Keratinocyte (primary cell): ENCODE measurements at regions not wholly inside any gene's neighbourhood (a gene's known extent, or its start where the extent isn't known, plus 50 kb on each side); places are given as distances from the start of the nearest gene placed in this dataset.

ENCODE experiments used
- DNase-seq: peaks from one replicate; pipeline ENCODE4 v3.0.0-alpha.2; 2011; ENCODE audit warnings: low read depth, missing footprints, low spot score
- FAIRE-seq: peaks from 2 replicates; lab custom pipeline; 2011; peaks lifted over from hg19 to GRCh38; lab: Jason Lieb, UNC
- H2AFZ ChIP-seq: 2 replicates; pipeline ENCODE4 v1.6.0; 2012; ENCODE audit warnings: low read length, control low read depth, inconsistent platforms; ENCODE audit not compliant: control insufficient read depth
- H3K27ac ChIP-seq: 2 replicates; pipeline ENCODE4 v1.5.1; 2011; ENCODE audit warnings: low read length; ENCODE audit not compliant: control insufficient read depth, insufficient read depth
- H3K27me3 ChIP-seq: 3 replicates; pipeline ENCODE4 v1.6.0; 2011; ENCODE audit warnings: low read length; ENCODE audit not compliant: control insufficient read depth, insufficient read depth; ENCODE audit errors: extremely low read depth
- H3K36me3 ChIP-seq, 2 experiments: 2 replicates in 1 of 2; 3 replicates in 1 of 2; pipeline ENCODE4 v1.5.1; 2011; ENCODE audit warnings: low read length in 2 of 2, mild to moderate bottlenecking in 1 of 2; ENCODE audit not compliant: control insufficient read depth in 2 of 2, insufficient read depth in 2 of 2; ENCODE audit errors: extremely low read depth in 1 of 2
- H3K4me1 ChIP-seq: 3 replicates; pipeline ENCODE4 v1.5.1; 2011; ENCODE audit warnings: low read length; ENCODE audit not compliant: control insufficient read depth, insufficient read depth; ENCODE audit errors: extremely low read depth
- H3K4me2 ChIP-seq: 3 replicates; pipeline ENCODE4 v1.6.0; 2011; ENCODE audit warnings: low read depth, low read length; ENCODE audit not compliant: control insufficient read depth, insufficient read depth; ENCODE audit errors: extremely low read depth
- H3K4me3 ChIP-seq, 3 experiments: fragments of 200-600 bp in 1 of 3; sonication (generic) in 1 of 3; 2 replicates in 2 of 3; 3 replicates in 1 of 3; pipeline ENCODE4 v1.5.1; 2011 to 2016; ENCODE audit warnings: low read length in 3 of 3, mild to moderate bottlenecking in 3 of 3, control low read depth in 2 of 3, inconsistent platforms in 1 of 3, low read depth in 1 of 3, mixed read lengths in 1 of 3, mixed run types in 1 of 3, moderate library complexity in 1 of 3; ENCODE audit not compliant: control insufficient read depth in 2 of 3, insufficient read depth in 2 of 3; ENCODE audit errors: extremely low read depth in 1 of 3
- H3K79me2 ChIP-seq: 2 replicates; pipeline ENCODE4 v1.6.0; 2012; ENCODE audit warnings: low read length; ENCODE audit not compliant: control insufficient read depth, insufficient read depth
- H3K9ac ChIP-seq: 3 replicates; pipeline ENCODE4 v1.6.0; 2011; ENCODE audit warnings: low read length; ENCODE audit not compliant: control insufficient read depth, insufficient read depth; ENCODE audit errors: extremely low read depth
- H3K9me1 ChIP-seq: 3 replicates; pipeline ENCODE4 v1.6.0; 2011; ENCODE audit warnings: low read length; ENCODE audit not compliant: control insufficient read depth, insufficient read depth; ENCODE audit errors: extremely low read depth
- H3K9me3 ChIP-seq: 2 replicates; pipeline ENCODE4 v1.5.1; 2012; ENCODE audit warnings: low read depth, low read length; ENCODE audit not compliant: control insufficient read depth
- H4K20me1 ChIP-seq: 3 replicates; pipeline ENCODE4 v1.6.0; 2011; ENCODE audit warnings: low read length; ENCODE audit not compliant: control insufficient read depth, insufficient read depth; ENCODE audit errors: extremely low read depth
- EZH2 ChIP-seq: IDR thresholded peaks from one replicate; pipeline ENCODE4 v1.6.1; 2012; ENCODE audit warnings: inconsistent platforms, mild to moderate bottlenecking, low read length, moderate library complexity
- dilution Hi-C: fragments of 300-500 bp; cut with MboI; formaldehyde crosslinking; loops from one replicate; pipeline ENCODE4 v1.7.0; 2020; ENCODE audit warnings: low sequenced_read_pairs; ENCODE audit not compliant: extremely low pct_ligation_motif_present
- TF ChIP-seq, protein P1 (sequence below), 3 experiments: IDR thresholded peaks in 1 of 3; conservative IDR thresholded peaks in 1 of 3; optimal IDR thresholded peaks in 1 of 3; 2 replicates in 2 of 3; 3 replicates in 1 of 3; pipeline versions ENCODE3 to v1.5.1; 2011; ENCODE audit warnings: low read length in 3 of 3, mild to moderate bottlenecking in 3 of 3, moderate library complexity in 2 of 3, control low read depth in 1 of 3, inconsistent platforms in 1 of 3; ENCODE audit not compliant: insufficient read depth in 2 of 3; ENCODE audit errors: extremely low read depth in 1 of 3

GRCh38 chr17:77664097-77664729, 294.3 kb upstream of the TNRC6C start:
- H3K9ac ChIP-seq: no peak overlapping the region
- no peak for FAIRE-seq
- H3K9me1 ChIP-seq: no peaks in the 10 kb centered on the region
- H3K9me3 ChIP-seq: no peaks in the 10 kb centered on the region
- DNase-seq: no peak
- H3K36me3 ChIP-seq: no peaks in the 10 kb centered on the region
- H3K27me3 ChIP-seq: no peaks in the 10 kb centered on the region
- dilution Hi-C loops: no loop called here
- no peak overlapping the region for H3K4me3 ChIP-seq
- no peak for TF ChIP-seq EZH2
- TF ChIP-seq, protein P1, sequence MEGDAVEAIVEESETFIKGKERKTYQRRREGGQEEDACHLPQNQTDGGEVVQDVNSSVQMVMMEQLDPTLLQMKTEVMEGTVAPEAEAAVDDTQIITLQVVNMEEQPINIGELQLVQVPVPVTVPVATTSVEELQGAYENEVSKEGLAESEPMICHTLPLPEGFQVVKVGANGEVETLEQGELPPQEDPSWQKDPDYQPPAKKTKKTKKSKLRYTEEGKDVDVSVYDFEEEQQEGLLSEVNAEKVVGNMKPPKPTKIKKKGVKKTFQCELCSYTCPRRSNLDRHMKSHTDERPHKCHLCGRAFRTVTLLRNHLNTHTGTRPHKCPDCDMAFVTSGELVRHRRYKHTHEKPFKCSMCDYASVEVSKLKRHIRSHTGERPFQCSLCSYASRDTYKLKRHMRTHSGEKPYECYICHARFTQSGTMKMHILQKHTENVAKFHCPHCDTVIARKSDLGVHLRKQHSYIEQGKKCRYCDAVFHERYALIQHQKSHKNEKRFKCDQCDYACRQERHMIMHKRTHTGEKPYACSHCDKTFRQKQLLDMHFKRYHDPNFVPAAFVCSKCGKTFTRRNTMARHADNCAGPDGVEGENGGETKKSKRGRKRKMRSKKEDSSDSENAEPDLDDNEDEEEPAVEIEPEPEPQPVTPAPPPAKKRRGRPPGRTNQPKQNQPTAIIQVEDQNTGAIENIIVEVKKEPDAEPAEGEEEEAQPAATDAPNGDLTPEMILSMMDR (optimal IDR thresholded peaks at IDR 0.05 in 1 of 3, IDR thresholded peaks at IDR 0.05 in 1 of 3, conservative IDR thresholded peaks at IDR 0.05 in 1 of 3; ENCODE audit: extremely low read depth in 1 of 3, insufficient read depth in 2 of 3, low read length in 3 of 3): no peak
- no peak overlapping the region for H3K27ac ChIP-seq
- H3K4me2 ChIP-seq: no peak overlapping the region
- no peaks in the 10 kb centered on the region for H3K4me1 ChIP-seq
- no peak overlapping the region for H2AFZ ChIP-seq
- H3K79me2 ChIP-seq: no peaks in the 10 kb centered on the region
- no peaks in the 10 kb centered on the region for H4K20me1 ChIP-seq

- Histone ChIP-seq H3K4me1 (no peaks in the 10 kb centered on the region), H4K20me1 (no peaks in the 10 kb centered on the region), H3K36me3 (no peaks in the 10 kb centered on the region), H2AFZ (no peak overlapping the region), H3K27ac (no peak overlapping the region), H3K4me3 (no peak overlapping the region), H3K79me2 (no peaks in the 10 kb centered on the region), H3K9me1 (no peaks in the 10 kb centered on the region), H3K27me3 (no peaks in the 10 kb centered on the region), H3K9me3 (no peaks in the 10 kb centered on the region), H3K9ac (no peak overlapping the region), H3K4me2 (no peak overlapping the region)
- DNase-seq: no peak
- no peak for FAIRE-seq
- TF ChIP-seq, protein P1 (optimal IDR thresholded peaks at IDR 0.05 in 1 of 3, IDR thresholded peaks at IDR 0.05 in 1 of 3, conservative IDR thresholded peaks at IDR 0.05 in 1 of 3; ENCODE audit: extremely low read depth in 1 of 3, insufficient read depth in 2 of 3, low read length in 3 of 3): no peak
- no peak for TF ChIP-seq EZH2
- dilution Hi-C loops: no loop called here
Measured at GRCh38 chr17:77665833-77666232, 292.7 kb upstream of the TNRC6C start.
